Breast epithelium (tissue), 3 donors: ENCODE measurements at regions not wholly inside any gene's neighbourhood (a gene's known extent, or its start where the extent isn't known, plus 50 kb on each side); places are given as distances from the start of the nearest gene placed in this dataset.

Experiments used
- CTCF ChIP-seq, 3 donors: fragments of 450-650 bp; IDR thresholded peaks; one replicate each; pipeline ENCODE4 v1.5.1; 2016 to 2017; ENCODE audit warnings: antibody characterized with exemption in 3 of 3, mild to moderate bottlenecking in 3 of 3, moderate library complexity in 3 of 3
- POLR2A ChIP-seq: fragments of 450-650 bp; IDR thresholded peaks from one replicate; pipeline ENCODE4 v1.6.1; 2016; ENCODE audit warnings: antibody characterized with exemption, mild to moderate bottlenecking, moderate library complexity

- TF ChIP-seq CTCF (IDR thresholded peaks at IDR 0.05) (no peak), POLR2A (no peak)
Observed at GRCh38 chr11:26032241-26032640, 299.7 kb upstream of the ANO3 start.
